ENCODE measurements at regions not wholly inside any gene's neighbourhood (a gene's known extent, or its start where the extent isn't known, plus 50 kb on each side); places are given as distances from the start of the nearest gene placed in this dataset.
"Not testable (repeated sequence)": the region's sequence is repeated elsewhere in the genome, so short reads cannot be mapped to it uniquely, and the experiment has no call there.

DNA sequence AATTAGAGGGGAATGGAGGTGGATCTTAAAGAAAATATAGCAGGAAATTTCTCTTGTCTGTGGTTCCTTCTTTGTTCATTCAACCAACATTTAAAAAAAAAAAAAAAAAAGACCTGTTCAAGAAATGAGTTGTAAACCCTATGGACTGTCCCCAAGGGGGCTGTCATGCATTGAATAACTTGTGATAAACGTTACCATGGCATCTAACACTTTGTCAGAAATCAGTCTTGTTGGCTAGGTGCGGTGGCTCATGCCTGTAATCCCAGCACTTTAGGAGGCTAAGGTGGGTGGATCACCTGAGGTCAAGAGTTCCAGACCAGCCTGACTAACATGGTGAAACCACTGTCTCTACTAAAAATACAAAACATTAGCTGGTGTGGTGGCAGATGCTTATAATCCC is 381.7 kb downstream of the BCKDHB start:
- no peaks in the 10 kb centered on the region for H4K20me1 ChIP-seq (ENCODE audit: insufficient read depth, low read depth, low read length)
- H3K4me3 ChIP-seq (ENCODE audit: low read length) = no peak overlapping the region
- DNase-seq = no peak
- H3K36me3 ChIP-seq (ENCODE audit: insufficient read depth, low read length) = no peaks in the 10 kb centered on the region
- no peak overlapping the region for H3K9ac ChIP-seq (ENCODE audit: low read length)
- H3K9me3 ChIP-seq (ENCODE audit: low read length) = no peaks in the 10 kb centered on the region
- no peak overlapping the region for H3K27ac ChIP-seq (ENCODE audit: low read length)
- no peaks in the 10 kb centered on the region for H3K79me2 ChIP-seq (ENCODE audit: low read length)
- no peaks in the 10 kb centered on the region for H3K9me2 ChIP-seq (replicated peaks; ENCODE audit: insufficient read depth, low read length)
- H3K4me2 ChIP-seq (ENCODE audit: low read depth, low read length, poor library complexity, severe bottlenecking) = no peak overlapping the region
- no peak overlapping the region for H2AFZ ChIP-seq (ENCODE audit: low read length)
- peaks cover 9% of the 10 kb centered on the region for H3K4me1 ChIP-seq (ENCODE audit: low read length)
- H3K27me3 ChIP-seq (ENCODE audit: low read length) = no peaks in the 10 kb centered on the region

DNA sequence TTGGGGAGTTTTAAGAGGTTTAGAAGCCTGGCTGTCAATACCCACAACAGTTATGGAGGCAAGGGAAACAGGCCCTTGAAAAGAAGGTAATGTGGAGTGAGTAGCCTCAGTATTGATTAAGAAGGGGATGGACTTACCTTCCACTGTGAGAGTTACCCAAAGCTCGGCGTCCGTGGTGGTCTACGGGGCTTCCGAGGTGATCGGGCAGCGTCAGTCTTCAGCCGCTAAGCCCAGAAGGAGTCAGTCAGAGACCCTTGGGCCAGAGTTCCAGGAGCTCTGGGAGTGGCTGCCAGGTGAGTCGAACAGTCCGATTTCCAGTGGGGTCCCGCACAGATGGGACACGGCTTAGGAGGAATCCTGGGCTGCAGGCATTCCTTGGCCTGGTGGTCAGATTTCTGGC is 379.0 kb downstream of the BCKDHB start:
- not testable (repeated sequence) for H3K9me3 ChIP-seq (ENCODE audit: low read length); H3K4me1 ChIP-seq (ENCODE audit: low read length); H2AFZ ChIP-seq (ENCODE audit: low read length); DNase-seq; H3K27me3 ChIP-seq (ENCODE audit: low read length); H3K9ac ChIP-seq (ENCODE audit: low read length); H3K9me2 ChIP-seq (replicated peaks; ENCODE audit: insufficient read depth, low read length); H3K4me3 ChIP-seq (ENCODE audit: low read length); H3K79me2 ChIP-seq (ENCODE audit: low read length); H3K27ac ChIP-seq (ENCODE audit: low read length); H3K36me3 ChIP-seq (ENCODE audit: insufficient read depth, low read length); H3K4me2 ChIP-seq (ENCODE audit: low read depth, low read length, poor library complexity, severe bottlenecking); H4K20me1 ChIP-seq (ENCODE audit: insufficient read depth, low read depth, low read length)

DNA sequence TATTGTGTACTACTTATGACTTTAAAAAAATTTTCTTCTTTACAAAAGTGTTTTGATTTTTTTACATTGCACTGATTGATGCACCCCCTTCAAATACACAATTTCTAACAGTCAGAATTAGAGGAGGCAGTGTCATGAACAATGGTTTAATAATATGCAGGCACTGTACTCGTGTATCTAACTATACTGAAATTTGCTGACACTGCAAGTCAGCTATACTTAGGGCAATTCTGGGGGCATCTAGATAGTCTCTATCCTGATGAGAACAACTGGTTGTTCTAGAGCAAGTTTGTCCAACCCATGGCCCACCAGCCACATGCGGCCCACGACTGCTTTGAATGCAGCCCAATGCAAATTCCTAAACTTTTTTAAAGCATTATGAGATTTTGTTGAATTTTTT is 375.6 kb downstream of the BCKDHB start:
- DNase-seq = no peak
- H3K79me2 ChIP-seq (ENCODE audit: low read length) = no peaks in the 10 kb centered on the region
- no peaks in the 10 kb centered on the region for H3K9me2 ChIP-seq (replicated peaks; ENCODE audit: insufficient read depth, low read length)
- no peaks in the 10 kb centered on the region for H3K4me1 ChIP-seq (ENCODE audit: low read length)
- no peak overlapping the region for H2AFZ ChIP-seq (ENCODE audit: low read length)
- H3K4me3 ChIP-seq (ENCODE audit: low read length) = no peak overlapping the region
- H3K9ac ChIP-seq (ENCODE audit: low read length) = no peak overlapping the region
- H3K27me3 ChIP-seq (ENCODE audit: low read length) = no peaks in the 10 kb centered on the region
- no peak overlapping the region for H3K4me2 ChIP-seq (ENCODE audit: low read depth, low read length, poor library complexity, severe bottlenecking)
- H3K27ac ChIP-seq (ENCODE audit: low read length) = no peak overlapping the region
- H4K20me1 ChIP-seq (ENCODE audit: insufficient read depth, low read depth, low read length) = no peaks in the 10 kb centered on the region
- no peaks in the 10 kb centered on the region for H3K36me3 ChIP-seq (ENCODE audit: insufficient read depth, low read length)
- no peaks in the 10 kb centered on the region for H3K9me3 ChIP-seq (ENCODE audit: low read length)

DNA sequence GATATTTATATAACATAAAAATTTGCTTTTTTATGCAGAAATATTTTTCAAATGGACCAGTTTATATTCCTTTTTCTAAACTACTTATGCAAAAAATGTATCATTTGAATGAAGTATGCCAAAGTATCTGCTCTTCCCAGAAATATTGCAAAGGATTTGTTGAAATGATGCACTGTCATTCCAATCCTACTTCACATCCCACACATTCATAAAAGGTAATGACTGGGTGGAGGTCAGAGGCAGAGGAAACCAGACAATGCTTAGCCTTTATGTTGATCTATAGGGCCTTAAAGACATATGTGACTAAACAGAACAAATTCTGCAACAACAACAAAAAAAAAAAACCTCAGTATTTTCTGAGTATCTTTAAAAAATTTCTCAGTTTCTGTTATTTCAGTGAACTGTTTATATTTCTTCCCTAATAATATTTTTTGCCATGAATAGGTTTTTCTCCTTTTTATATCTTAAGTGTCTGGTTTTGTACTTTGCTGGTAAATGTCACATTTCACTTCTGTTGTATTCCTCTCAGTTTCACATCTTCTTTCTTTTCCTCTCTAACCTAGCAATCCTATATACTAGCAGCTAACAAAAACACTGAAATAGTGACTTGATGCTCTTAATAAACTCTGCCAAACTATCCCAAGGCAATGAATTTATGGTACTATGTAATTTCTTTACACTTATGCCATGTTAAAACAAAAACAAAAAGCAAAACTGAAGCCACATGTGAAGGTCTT is 374.1 kb downstream of the BCKDHB start:
- no peak for DNase-seq
- H3K4me2 ChIP-seq (ENCODE audit: low read depth, low read length, poor library complexity, severe bottlenecking) = no peak overlapping the region

DNA sequence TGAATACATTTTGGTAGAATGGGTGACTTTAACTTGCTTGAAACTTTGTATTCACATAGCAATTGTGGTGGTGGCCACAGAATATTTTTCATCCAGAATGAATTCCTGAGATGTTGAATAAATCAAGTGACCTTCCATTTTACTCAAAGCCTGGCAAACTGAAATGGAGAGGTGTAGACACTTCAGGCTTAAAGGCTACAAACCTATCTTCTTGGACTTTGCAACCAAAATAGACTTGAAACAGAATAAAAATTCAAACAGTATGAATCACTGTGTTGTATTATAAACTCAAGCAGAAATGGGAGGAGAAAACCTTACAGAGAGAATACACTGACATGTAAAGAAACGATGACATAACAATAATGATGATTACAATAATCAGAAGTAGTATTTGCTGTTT is 371.6 kb downstream of the BCKDHB start:
- no peak overlapping the region for H3K4me2 ChIP-seq (ENCODE audit: low read depth, low read length, poor library complexity, severe bottlenecking)
- H2AFZ ChIP-seq (ENCODE audit: low read length) = no peak overlapping the region
- H3K4me3 ChIP-seq (ENCODE audit: low read length) = no peak overlapping the region
- H3K27ac ChIP-seq (ENCODE audit: low read length) = no peak overlapping the region
- no peak overlapping the region for H3K9ac ChIP-seq (ENCODE audit: low read length)
- no peaks in the 10 kb centered on the region for H3K79me2 ChIP-seq (ENCODE audit: low read length)
- no peaks in the 10 kb centered on the region for H3K36me3 ChIP-seq (ENCODE audit: insufficient read depth, low read length)
- no peaks in the 10 kb centered on the region for H4K20me1 ChIP-seq (ENCODE audit: insufficient read depth, low read depth, low read length)
- H3K27me3 ChIP-seq (ENCODE audit: low read length) = no peaks in the 10 kb centered on the region
- no peak for DNase-seq
- no peaks in the 10 kb centered on the region for H3K9me2 ChIP-seq (replicated peaks; ENCODE audit: insufficient read depth, low read length)
- H3K9me3 ChIP-seq (ENCODE audit: low read length) = no peaks in the 10 kb centered on the region
- no peaks in the 10 kb centered on the region for H3K4me1 ChIP-seq (ENCODE audit: low read length)

More for the DNA sequence above, 374.1 kb downstream of the BCKDHB start:
- Histone ChIP-seq H2AFZ (ENCODE audit: low read length) (no peak overlapping the region), H3K27me3 (ENCODE audit: low read length) (no peaks in the 10 kb centered on the region), H4K20me1 (ENCODE audit: insufficient read depth, low read depth, low read length) (no peaks in the 10 kb centered on the region), H3K9ac (ENCODE audit: low read length) (no peak overlapping the region), H3K79me2 (ENCODE audit: low read length) (no peaks in the 10 kb centered on the region), H3K9me2 (replicated peaks; ENCODE audit: insufficient read depth, low read length) (no peaks in the 10 kb centered on the region), H3K4me1 (ENCODE audit: low read length) (no peaks in the 10 kb centered on the region), H3K9me3 (ENCODE audit: low read length) (no peaks in the 10 kb centered on the region), H3K27ac (ENCODE audit: low read length) (no peak overlapping the region), H3K4me3 (ENCODE audit: low read length) (no peak overlapping the region), H3K36me3 (ENCODE audit: insufficient read depth, low read length) (no peaks in the 10 kb centered on the region)

DNA sequence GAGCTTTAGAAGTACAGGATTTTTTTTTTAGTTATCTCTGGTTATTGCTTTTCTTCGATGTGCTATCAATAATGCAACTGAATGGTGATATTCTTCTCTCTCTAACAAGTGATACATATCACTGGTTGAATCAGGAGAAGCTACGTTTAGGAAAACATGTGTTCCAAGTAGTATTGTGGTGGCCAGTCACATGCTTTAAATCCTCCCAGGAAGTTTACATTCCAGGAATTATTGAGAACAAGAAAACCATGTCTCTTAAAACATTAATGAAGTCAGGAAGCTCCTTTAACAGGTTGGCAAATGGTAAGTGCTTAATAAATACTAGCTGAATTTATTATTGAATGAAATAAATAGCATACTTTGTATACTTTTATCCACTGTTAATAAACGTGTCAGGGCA is 371.1 kb downstream of the BCKDHB start:
- Histone ChIP-seq H4K20me1 (ENCODE audit: insufficient read depth, low read depth, low read length) (no peaks in the 10 kb centered on the region), H3K9me2 (replicated peaks; ENCODE audit: insufficient read depth, low read length) (no peaks in the 10 kb centered on the region), H3K27ac (ENCODE audit: low read length) (no peak overlapping the region), H3K27me3 (ENCODE audit: low read length) (no peaks in the 10 kb centered on the region), H3K4me3 (ENCODE audit: low read length) (no peak overlapping the region), H3K9ac (ENCODE audit: low read length) (no peak overlapping the region), H3K36me3 (ENCODE audit: insufficient read depth, low read length) (no peaks in the 10 kb centered on the region), H2AFZ (ENCODE audit: low read length) (no peak overlapping the region), H3K4me1 (ENCODE audit: low read length) (no peaks in the 10 kb centered on the region), H3K9me3 (ENCODE audit: low read length) (no peaks in the 10 kb centered on the region), H3K79me2 (ENCODE audit: low read length) (no peaks in the 10 kb centered on the region), H3K4me2 (ENCODE audit: low read depth, low read length, poor library complexity, severe bottlenecking) (no peak overlapping the region)
- DNase-seq = no peak

DNA sequence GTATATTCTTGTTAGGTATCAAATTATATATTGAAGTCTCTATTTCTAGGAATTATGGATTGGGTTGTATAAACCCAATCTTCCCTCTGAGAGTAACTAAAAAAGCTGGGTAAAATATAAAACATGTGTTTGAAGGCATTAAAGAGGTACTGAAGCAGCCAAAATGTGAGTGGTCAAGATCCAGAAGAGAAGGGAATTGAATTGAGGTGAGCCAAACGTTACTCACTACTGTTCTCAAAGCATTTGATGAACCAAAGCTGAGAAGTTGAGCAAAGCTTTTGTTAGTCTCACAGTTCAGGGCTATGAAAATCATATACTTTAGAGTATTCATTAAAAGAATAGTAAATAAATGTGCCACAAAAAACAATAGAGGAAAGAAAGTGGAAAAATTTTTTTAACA is 365.8 kb downstream of the BCKDHB start:
- no peak for DNase-seq
- Histone ChIP-seq H4K20me1 (ENCODE audit: insufficient read depth, low read depth, low read length) (no peaks in the 10 kb centered on the region), H3K9ac (ENCODE audit: low read length) (no peak overlapping the region), H3K4me2 (ENCODE audit: low read depth, low read length, poor library complexity, severe bottlenecking) (no peak overlapping the region), H3K9me3 (ENCODE audit: low read length) (no peaks in the 10 kb centered on the region), H3K27ac (ENCODE audit: low read length) (no peak overlapping the region), H3K27me3 (ENCODE audit: low read length) (no peaks in the 10 kb centered on the region), H3K9me2 (replicated peaks; ENCODE audit: insufficient read depth, low read length) (no peaks in the 10 kb centered on the region), H3K4me3 (ENCODE audit: low read length) (no peak overlapping the region), H3K36me3 (ENCODE audit: insufficient read depth, low read length) (no peaks in the 10 kb centered on the region), H3K4me1 (ENCODE audit: low read length) (no peaks in the 10 kb centered on the region), H2AFZ (ENCODE audit: low read length) (no peak overlapping the region), H3K79me2 (ENCODE audit: low read length) (no peaks in the 10 kb centered on the region)

DNA sequence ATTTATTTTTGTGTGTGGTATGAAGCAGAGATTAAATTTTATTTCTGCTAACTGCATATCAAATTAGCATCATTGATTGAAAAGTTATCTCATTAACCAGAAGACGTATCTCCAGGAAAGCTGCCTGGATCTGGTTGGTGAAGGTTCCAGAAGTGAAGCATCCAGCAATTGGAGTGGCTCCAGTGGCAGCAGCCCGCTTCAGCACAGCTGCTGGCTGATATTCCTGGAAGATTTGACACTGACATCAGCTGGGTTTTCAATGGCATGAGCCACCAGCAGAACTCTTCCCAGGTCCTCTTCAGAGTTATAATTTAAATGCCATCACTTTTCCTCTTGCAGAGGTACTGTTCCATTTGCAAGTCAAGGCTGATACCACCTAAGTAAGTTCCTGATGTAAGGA is 363.5 kb downstream of the BCKDHB start:
- no peaks in the 10 kb centered on the region for H3K9me3 ChIP-seq (ENCODE audit: low read length)
- H3K36me3 ChIP-seq (ENCODE audit: insufficient read depth, low read length) = no peaks in the 10 kb centered on the region
- no peak overlapping the region for H3K9ac ChIP-seq (ENCODE audit: low read length)
- H3K27me3 ChIP-seq (ENCODE audit: low read length) = no peaks in the 10 kb centered on the region
- no peaks in the 10 kb centered on the region for H3K9me2 ChIP-seq (replicated peaks; ENCODE audit: insufficient read depth, low read length)
- no peaks in the 10 kb centered on the region for H4K20me1 ChIP-seq (ENCODE audit: insufficient read depth, low read depth, low read length)
- H3K79me2 ChIP-seq (ENCODE audit: low read length) = no peaks in the 10 kb centered on the region
- H3K27ac ChIP-seq (ENCODE audit: low read length) = no peak overlapping the region
- H3K4me2 ChIP-seq (ENCODE audit: low read depth, low read length, poor library complexity, severe bottlenecking) = no peak overlapping the region
- no peaks in the 10 kb centered on the region for H3K4me1 ChIP-seq (ENCODE audit: low read length)
- no peak overlapping the region for H2AFZ ChIP-seq (ENCODE audit: low read length)
- H3K4me3 ChIP-seq (ENCODE audit: low read length) = no peak overlapping the region
- no peak for DNase-seq

DNA sequence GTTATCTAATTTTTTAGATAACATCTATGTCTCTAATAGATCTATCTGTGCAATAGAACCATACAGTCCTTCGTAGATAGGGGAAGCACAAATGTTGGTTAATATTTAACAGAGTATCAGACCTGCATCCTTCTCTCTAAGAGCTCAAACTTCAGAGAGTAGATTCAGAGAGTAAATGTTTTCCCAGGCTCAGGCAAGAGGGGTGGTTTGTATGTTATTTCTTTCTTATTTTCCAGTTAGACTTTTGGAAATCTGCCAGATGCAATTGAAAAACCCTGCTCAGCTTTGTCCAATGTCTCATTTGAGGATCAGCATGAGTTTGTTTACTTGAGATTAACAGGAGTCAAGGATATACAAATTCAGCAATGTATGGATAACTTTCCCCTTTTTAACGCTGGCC is 361.9 kb downstream of the BCKDHB start:
- no peak for DNase-seq
- Histone ChIP-seq H4K20me1 (ENCODE audit: insufficient read depth, low read depth, low read length) (no peaks in the 10 kb centered on the region), H3K79me2 (ENCODE audit: low read length) (no peaks in the 10 kb centered on the region), H3K4me1 (ENCODE audit: low read length) (no peaks in the 10 kb centered on the region), H3K27me3 (ENCODE audit: low read length) (no peaks in the 10 kb centered on the region), H3K4me2 (ENCODE audit: low read depth, low read length, poor library complexity, severe bottlenecking) (no peak overlapping the region), H3K4me3 (ENCODE audit: low read length) (no peak overlapping the region), H3K9ac (ENCODE audit: low read length) (no peak overlapping the region), H3K9me2 (replicated peaks; ENCODE audit: insufficient read depth, low read length) (no peaks in the 10 kb centered on the region), H3K9me3 (ENCODE audit: low read length) (no peaks in the 10 kb centered on the region), H2AFZ (ENCODE audit: low read length) (no peak overlapping the region), H3K27ac (ENCODE audit: low read length) (no peak overlapping the region), H3K36me3 (ENCODE audit: insufficient read depth, low read length) (no peaks in the 10 kb centered on the region)

Data from Karpas-422 (cell line).